ENCODE measurements at regions not wholly inside any gene's neighbourhood (a gene's known extent, or its start where the extent isn't known, plus 50 kb on each side); places are given as distances from the start of the nearest gene placed in this dataset.

DNA sequence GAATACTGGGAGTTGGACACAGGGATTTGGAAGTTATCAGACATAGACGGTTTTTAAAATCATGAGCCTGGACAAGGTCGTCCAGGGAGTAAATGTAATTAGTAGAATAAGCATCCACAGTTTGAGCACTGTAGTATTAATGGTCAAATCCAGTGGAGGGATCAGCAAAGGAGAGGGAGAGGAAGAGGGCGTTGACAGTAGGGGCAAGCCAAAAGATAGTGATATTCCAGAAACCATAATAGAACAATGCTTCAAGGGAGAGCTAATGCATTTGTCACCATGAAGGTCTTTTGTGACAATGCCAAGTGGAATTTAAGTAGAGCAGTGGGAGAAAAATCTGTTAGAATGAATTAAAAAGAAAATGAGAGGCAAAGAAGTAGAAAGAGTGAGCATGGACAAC is 68.9 kb upstream of the SLC5A12 start:
- TF ChIP-seq, protein P1, sequence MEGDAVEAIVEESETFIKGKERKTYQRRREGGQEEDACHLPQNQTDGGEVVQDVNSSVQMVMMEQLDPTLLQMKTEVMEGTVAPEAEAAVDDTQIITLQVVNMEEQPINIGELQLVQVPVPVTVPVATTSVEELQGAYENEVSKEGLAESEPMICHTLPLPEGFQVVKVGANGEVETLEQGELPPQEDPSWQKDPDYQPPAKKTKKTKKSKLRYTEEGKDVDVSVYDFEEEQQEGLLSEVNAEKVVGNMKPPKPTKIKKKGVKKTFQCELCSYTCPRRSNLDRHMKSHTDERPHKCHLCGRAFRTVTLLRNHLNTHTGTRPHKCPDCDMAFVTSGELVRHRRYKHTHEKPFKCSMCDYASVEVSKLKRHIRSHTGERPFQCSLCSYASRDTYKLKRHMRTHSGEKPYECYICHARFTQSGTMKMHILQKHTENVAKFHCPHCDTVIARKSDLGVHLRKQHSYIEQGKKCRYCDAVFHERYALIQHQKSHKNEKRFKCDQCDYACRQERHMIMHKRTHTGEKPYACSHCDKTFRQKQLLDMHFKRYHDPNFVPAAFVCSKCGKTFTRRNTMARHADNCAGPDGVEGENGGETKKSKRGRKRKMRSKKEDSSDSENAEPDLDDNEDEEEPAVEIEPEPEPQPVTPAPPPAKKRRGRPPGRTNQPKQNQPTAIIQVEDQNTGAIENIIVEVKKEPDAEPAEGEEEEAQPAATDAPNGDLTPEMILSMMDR (IDR thresholded peaks at IDR 0.05; ENCODE audit: insufficient read depth, missing control alignments) = no peak
- DNase-seq (ENCODE audit: insufficient read length, low spot score) (no peak), FAIRE-seq (no peak)

DNA sequence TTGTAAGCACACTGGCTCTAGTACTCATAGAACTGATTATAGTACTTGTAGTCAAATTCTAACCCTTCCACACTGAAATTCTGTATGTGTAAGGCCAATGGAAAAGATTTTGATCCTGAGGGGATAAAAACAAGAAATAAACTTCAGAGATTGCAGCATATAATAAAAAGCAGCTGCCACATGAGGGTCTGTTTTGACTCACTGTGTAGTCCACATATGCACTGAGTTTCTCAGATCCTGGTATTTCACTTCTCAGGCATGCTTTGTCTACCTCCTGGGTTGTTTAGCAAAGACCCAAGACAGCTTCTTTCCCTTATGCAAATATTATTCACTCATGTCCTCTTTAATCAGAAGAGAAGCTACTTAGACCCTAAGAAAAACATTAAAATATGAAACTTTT is 71.1 kb upstream of the SLC5A12 start:
- no peak for DNase-seq (ENCODE audit: insufficient read length, low spot score)
- TF ChIP-seq, protein P1 (IDR thresholded peaks at IDR 0.05; ENCODE audit: insufficient read depth, missing control alignments) = no peak
- no peak for FAIRE-seq

DNA sequence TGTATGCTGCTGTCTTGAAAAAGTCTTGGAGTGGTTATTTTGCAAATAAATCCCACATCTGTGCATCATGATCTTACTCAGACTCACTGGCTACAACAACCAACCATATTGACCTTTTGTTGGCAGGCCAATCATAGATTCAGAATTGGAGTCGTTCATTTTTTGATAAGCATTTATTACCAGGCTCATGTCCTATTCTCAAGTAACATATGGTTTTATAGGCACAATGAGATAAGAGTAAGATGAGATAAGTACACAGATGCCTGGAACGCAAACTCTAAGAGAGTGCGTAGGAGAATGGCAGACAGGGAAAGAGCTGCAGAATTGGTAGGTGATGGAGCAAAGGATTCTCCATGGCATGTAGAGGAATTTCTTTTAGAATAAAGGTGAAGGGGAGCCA is 71.6 kb upstream of the SLC5A12 start:
- TF ChIP-seq, protein P1 (IDR thresholded peaks at IDR 0.05; ENCODE audit: insufficient read depth, missing control alignments) = no peak
- FAIRE-seq = no peak

DNA sequence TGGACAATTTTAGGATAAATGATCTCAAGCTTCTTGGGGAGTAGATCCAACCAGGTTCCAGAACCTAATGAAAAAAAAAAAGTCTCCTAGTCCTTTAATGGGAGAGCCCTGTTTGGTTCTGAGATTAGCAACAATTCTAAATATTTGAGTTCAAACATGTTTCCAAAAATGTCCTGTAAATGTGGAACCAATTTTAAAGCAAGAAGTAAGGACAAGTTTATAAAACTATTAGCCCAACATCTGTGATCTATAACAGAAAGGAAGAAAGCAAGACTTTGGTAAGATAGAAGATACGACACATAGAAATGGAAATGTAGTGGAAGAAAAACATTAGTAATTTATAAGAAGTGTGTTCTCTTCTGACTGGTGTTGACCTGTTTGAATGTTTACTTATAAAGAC is 79.7 kb upstream of the SLC5A12 start:
- DNase-seq (ENCODE audit: insufficient read length, low spot score) (no peak), FAIRE-seq (no peak)
- TF ChIP-seq, protein P1 (IDR thresholded peaks at IDR 0.05; ENCODE audit: insufficient read depth, missing control alignments) = no peak

More for the DNA sequence above, 71.6 kb upstream of the SLC5A12 start:
- DNase-seq (ENCODE audit: insufficient read length, low spot score) = no peak

DNA sequence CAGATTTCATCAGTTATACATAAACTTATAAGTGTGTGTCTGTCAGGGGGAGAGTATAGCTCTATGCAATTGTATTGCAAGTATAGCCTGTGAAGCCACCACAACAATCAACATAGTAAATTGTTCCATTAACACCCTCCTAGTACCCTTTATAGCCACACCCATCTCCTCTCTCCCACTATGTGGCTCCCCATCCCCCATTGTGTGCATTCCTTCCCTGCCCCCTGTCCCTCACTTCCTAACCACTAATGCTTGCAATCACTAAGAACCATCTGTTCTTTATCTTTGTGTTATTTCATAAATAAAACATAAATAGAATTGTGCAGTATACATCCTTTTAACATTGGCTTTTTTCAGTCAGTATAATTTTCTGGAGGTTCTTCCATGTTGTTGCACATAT is 83.1 kb upstream of the SLC5A12 start:
- TF ChIP-seq, protein P1 (IDR thresholded peaks at IDR 0.05; ENCODE audit: insufficient read depth, missing control alignments) = no peak
- DNase-seq (ENCODE audit: insufficient read length, low spot score) (no peak), FAIRE-seq (no peak)

DNA sequence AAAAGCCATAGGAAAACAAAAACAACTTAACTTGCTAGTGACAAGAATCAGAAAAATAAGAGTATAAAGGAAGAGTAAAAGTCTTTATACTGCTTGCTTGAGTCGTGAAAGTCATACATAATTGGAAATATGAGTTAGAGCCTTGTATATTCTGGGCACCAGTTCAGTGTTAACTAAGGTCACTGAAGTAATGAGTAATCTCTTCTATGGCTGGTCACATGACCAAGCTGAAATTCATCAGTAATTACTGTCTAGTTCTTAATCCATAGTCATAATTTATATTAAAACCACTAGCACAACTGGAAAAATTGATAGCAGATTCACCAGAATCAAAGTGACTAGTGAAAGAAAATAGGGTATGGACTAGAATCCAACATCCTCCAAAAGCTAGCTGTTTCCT is 84.4 kb upstream of the SLC5A12 start:
- TF ChIP-seq, protein P1 (IDR thresholded peaks at IDR 0.05; ENCODE audit: insufficient read depth, missing control alignments) = no peak
- no peak for DNase-seq (ENCODE audit: insufficient read length, low spot score)
- no peak for FAIRE-seq

DNA sequence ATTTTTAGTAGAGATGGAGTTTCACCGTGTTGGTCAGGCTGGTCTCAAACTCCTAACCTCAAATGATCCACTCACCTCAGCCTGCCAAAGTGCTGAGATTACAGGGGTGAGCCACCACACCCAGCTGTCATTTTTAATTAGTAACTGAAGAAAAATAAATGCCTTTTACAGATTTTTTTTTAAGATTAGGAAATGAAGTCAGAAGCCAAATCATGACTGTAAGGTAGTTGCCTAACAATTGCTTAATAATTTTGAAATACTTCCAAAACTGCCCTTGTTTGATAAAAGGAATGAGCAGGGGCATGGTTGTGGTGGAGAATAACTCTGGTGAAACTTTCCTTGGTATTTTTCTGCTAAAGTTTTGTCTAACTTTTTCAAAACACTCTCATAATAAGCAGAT is 98.9 kb upstream of the SLC5A12 start:
- TF ChIP-seq, protein P1 (IDR thresholded peaks at IDR 0.05; ENCODE audit: insufficient read depth, missing control alignments) = no peak
- DNase-seq (ENCODE audit: insufficient read length, low spot score) = no peak
- FAIRE-seq = no peak
